ENCODE measurements at regions not wholly inside any gene's neighbourhood (a gene's known extent, or its start where the extent isn't known, plus 50 kb on each side); places are given as distances from the start of the nearest gene placed in this dataset.

DNA sequence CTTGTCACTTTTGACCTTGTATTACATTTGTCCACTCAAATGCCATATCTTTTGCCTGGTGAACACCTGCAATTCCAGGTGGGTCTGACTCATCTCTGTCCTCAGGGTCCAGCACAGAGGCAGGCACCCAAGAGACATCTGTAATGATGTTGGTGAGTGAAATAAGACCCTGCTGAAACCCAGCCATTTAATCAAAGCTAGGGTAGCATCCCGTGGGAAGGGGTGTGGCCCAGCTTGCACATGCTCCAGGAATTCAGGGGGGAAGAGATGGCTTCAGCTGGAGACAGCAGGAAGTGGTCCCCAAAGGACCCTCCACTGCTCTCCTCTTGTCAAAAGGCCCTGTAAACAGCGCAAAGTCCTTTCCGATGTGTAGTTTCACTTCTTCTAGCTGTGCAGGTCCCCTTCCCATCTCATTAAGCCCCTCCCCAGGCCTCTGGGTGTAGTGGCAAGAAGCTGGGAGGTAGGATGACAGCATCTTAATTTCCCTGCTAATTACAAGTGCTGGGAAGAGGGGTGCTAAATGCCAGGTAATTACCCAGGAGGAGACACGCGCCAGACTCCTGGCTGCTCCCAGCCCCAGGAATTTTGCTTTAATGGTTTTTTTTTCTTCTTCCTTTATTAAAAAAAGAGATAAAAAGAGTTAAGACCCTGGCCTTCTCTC lies 54.4 kb upstream of the TRABD2B start:
- DNase-seq = no peak

DNA sequence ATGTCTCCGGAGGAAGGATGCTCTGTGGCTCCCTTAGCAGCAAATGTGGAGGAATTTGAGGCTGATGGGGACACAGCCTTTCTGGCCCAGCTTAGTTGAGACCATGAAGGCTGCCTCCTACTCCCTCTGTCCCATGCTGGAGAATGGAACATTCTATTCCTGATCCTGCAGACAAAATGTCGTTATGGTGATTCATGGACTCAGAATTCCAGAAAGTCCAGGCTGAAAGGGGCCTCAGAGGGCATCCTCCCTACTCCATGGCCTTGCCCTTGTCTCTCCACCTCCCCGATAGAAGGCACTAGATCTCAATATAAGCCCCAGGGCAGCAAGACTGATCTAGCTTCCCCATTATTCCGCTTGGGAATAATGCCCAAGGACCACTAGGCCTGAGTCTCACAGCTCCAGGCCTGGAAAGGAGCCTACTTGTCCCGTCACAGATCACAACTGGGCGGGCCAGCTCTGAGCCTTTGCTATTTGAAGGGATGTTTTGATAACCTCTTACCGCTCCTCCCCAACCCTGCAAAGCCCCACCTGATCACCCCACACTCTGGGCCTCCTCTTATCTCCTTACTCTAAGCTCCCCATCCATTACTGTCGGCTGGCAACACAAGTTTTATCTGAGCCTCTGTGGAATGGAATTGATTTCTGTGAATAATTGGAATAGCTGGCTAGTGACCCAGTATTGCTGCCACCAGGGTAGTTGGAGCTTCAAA lies 52.8 kb upstream of the TRABD2B start:
- no peak for DNase-seq

DNA sequence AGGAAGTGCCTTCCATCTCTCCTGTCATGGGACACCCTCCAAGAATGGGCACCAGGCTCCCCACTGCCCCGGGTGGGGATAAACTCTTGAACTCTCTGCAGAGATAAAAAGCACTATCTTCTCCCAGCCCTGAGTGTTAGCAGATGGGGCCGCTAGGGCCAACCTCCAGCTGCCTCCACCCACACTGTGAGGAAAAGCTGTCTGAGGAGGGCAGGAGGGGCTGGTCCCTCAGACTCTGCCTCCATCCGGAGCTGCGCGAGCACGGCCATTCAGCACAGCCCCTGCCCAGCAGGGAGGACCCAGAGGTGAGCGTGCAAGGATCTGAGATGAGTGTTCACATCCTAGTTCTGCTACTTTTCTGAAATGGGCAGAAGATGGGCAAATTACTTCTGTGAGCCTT lies 51.8 kb upstream of the TRABD2B start:
- no peak for DNase-seq

DNA sequence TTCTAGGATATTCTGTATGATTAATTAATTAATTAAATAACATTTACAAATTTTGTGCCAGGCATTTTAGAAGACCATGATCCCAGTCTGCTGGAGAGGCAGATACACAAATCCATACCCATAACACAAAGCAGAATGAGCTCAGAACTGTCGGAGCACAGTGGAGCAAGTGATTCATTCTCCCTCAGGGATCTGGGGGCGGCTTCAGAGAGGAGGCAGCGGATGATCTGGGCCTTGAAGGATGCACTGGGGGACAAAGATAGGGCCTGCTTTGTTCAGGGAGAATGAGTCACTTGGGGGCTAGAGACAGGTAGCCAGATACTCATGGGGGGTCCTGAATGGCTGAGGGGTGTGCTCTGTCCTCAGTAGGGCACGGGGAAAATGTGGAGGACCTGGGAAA lies 50.9 kb upstream of the TRABD2B start:
- DNase-seq = no peak

DNA sequence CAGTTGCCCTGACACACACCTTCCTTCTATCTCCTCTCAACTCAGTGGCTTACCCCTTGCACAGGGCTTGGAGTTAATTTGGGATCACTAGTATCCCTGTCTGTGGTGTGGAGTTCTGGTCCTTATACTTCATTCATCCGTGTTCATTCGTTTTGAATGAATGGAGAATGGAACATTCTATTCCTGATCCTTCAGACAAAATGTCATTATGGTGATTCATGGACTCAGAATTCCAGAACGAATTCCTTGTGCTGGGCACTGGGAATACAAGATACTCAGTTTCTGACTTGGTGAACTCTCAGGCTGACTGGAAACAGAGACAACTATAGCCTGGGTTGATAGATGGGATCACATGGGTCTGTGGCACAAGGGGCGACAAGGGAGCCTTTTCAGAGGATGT lies 49.9 kb upstream of the TRABD2B start:
- no peak for DNase-seq
